Activated CD4-positive, alpha-beta T cell treated with anti-CD3 and anti-CD28 coated beads, Interleukin-2, amount 10 ng/mL, durations not matched to agents 7 days and 5 days (primary cell): ENCODE measurements at regions not wholly inside any gene's neighbourhood (a gene's known extent, or its start where the extent isn't known, plus 50 kb on each side); places are given as distances from the start of the nearest gene placed in this dataset. TPM values are rescaled to one million over a fixed set of nuclear protein-coding genes. Genes with fewer than 3 reads are reported as not detected.

ENCODE experiments used
- CTCF ChIA-PET: fragments of 350-600 bp; sonication (Branson Sonifier 250); formaldehyde crosslinking; loops from one replicate; lab custom pipeline; 2021; ENCODE audit warnings: antibody characterized with exemption; lab: Charles Lee
- POLR2A ChIA-PET: fragments of 350-600 bp; sonication (Branson Sonifier 250); formaldehyde crosslinking; loops from one replicate; lab custom pipeline; 2021; ENCODE audit warnings: antibody characterized with exemption; lab: Charles Lee
- DNase-seq: peaks from one replicate; pipeline ENCODE4 v3.0.0-alpha.2; 2020
- H3K27ac Mint-ChIP-seq: one replicate; pipeline ENCODE4 v1.8.0; 2021; ENCODE audit warnings: mild to moderate bottlenecking, moderate library complexity, mixed read lengths
- H3K27me3 Mint-ChIP-seq: one replicate; pipeline ENCODE4 v1.8.0; 2021; ENCODE audit warnings: mixed read lengths
- H3K36me3 Mint-ChIP-seq: one replicate; pipeline ENCODE4 v1.8.0; 2021; ENCODE audit warnings: low read depth, mixed read lengths
- H3K4me1 Mint-ChIP-seq: one replicate; pipeline ENCODE4 v1.8.0; 2021; ENCODE audit warnings: mixed read lengths
- H3K4me3 Mint-ChIP-seq: one replicate; pipeline ENCODE4 v1.8.0; 2021; ENCODE audit warnings: mild to moderate bottlenecking, moderate library complexity, mixed read lengths
- H3K9me3 Mint-ChIP-seq: one replicate; pipeline ENCODE4 v1.8.0; 2021; ENCODE audit warnings: mixed read lengths
- microRNA-seq: library from miRNA; unstranded; fragments of <30 nt; microRNA quantifications from one replicate; pipeline ENCODE4 v1.2.0, GENCODE V29; 2021; ENCODE audit warnings: borderline microRNAs expressed, borderline replicate concordance

DNA sequence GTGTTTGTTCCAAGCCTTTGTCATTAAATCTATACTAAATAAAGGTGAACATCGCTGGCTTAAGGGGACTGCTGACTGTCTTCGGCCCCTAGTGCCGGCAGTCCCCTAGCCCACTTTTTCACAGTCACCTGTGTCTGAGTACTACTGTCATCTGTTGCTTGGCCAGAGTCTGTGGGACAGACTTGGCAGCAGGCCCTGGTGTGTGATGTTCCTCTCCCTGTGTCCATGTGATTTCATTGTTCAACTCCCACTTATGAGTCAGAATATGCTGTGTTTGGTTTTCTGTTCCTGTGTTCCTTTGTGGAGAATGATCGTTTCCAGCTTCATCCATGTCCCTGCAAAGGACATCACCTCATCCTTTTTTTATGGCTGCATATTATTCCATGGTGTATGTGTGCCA, 133.4 kb downstream of the HAO1 start:
- Mint-ChIP-seq H3K4me3 (no peak overlapping the region), H3K27me3 (peaks cover 3% of the 10 kb centered on the region), H3K36me3 (no peaks in the 10 kb centered on the region), H3K4me1 (no peaks in the 10 kb centered on the region), H3K9me3 (peaks cover 2% of the 10 kb centered on the region), H3K27ac (no peak overlapping the region)
- no peak for DNase-seq
- CTCF ChIA-PET = no interaction called here
- POLR2A ChIA-PET = no interaction called here

DNA sequence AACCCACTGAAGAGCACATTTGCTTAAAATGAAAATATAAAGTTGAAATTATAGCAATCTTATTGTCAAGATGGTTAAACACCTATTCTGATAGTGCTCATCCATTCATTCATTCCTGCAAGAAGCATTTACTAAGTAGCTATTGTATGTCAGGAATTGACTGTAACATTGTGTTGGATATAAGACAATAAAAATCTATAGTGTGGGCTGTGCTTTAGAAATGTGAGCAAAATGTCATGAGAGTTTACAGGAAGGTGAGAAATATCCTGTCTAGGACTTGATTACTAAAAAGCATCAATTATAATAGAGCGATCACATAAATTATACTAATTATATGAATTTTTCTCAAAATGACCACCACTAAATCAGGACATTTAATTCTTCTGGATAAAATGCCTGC, 123.0 kb downstream of the HAO1 start:
- no peak for DNase-seq
- Mint-ChIP-seq H3K36me3 (no peaks in the 10 kb centered on the region), H3K27ac (no peak overlapping the region), H3K9me3 (peaks cover 3% of the 10 kb centered on the region), H3K4me3 (no peak overlapping the region), H3K4me1 (no peaks in the 10 kb centered on the region), H3K27me3 (no peaks in the 10 kb centered on the region)
- ChIA-PET POLR2A (no interaction called here), CTCF (no interaction called here)

GRCh38 chr20:7818477-7818876, 121.8 kb downstream of the HAO1 start:
- H3K27ac Mint-ChIP-seq = no peak overlapping the region
- CTCF ChIA-PET = no interaction called here
- no peaks in the 10 kb centered on the region for H3K4me1 Mint-ChIP-seq

GRCh38 chr20:7820897-7821296, 119.4 kb downstream of the HAO1 start:
- CTCF ChIA-PET = no interaction called here
- no peaks in the 10 kb centered on the region for H3K4me1 Mint-ChIP-seq

More at GRCh38 chr20:7818477-7818876, 121.8 kb downstream of the HAO1 start:
- no peaks in the 10 kb centered on the region for H3K36me3 Mint-ChIP-seq
- H3K4me3 Mint-ChIP-seq = no peak overlapping the region
- no peak for DNase-seq
- peaks cover 3% of the 10 kb centered on the region for H3K9me3 Mint-ChIP-seq
- POLR2A ChIA-PET = no interaction called here
- H3K27me3 Mint-ChIP-seq = no peaks in the 10 kb centered on the region

GRCh38 chr20:7822772-7823171, 117.5 kb downstream of the HAO1 start:
- Mint-ChIP-seq H3K4me3 (no peak overlapping the region), H3K9me3 (peaks cover 3% of the 10 kb centered on the region), H3K27me3 (no peaks in the 10 kb centered on the region), H3K4me1 (no peaks in the 10 kb centered on the region), H3K27ac (no peak overlapping the region), H3K36me3 (no peaks in the 10 kb centered on the region)
- POLR2A ChIA-PET = no interaction called here
- CTCF ChIA-PET = no interaction called here
- DNase-seq = no peak

More at GRCh38 chr20:7820897-7821296, 119.4 kb downstream of the HAO1 start:
- no peak for DNase-seq
- no peak overlapping the region for H3K27ac Mint-ChIP-seq
- POLR2A ChIA-PET = no interaction called here
- H3K27me3 Mint-ChIP-seq = no peaks in the 10 kb centered on the region
- no peaks in the 10 kb centered on the region for H3K36me3 Mint-ChIP-seq
- H3K9me3 Mint-ChIP-seq = peaks cover 3% of the 10 kb centered on the region
- no peak overlapping the region for H3K4me3 Mint-ChIP-seq

- Mint-ChIP-seq H3K36me3 (no peaks in the 10 kb centered on the region), H3K27ac (no peak overlapping the region), H3K4me1 (no peaks in the 10 kb centered on the region), H3K4me3 (no peak overlapping the region), H3K27me3 (no peaks in the 10 kb centered on the region), H3K9me3 (peaks cover 1% of the 10 kb centered on the region)
- ChIA-PET CTCF (no interaction called here), POLR2A (no interaction called here)
- no peak for DNase-seq
These were observed 111.8 kb downstream of the HAO1 start for GRCh38 chr20:7828437-7828836.

DNA sequence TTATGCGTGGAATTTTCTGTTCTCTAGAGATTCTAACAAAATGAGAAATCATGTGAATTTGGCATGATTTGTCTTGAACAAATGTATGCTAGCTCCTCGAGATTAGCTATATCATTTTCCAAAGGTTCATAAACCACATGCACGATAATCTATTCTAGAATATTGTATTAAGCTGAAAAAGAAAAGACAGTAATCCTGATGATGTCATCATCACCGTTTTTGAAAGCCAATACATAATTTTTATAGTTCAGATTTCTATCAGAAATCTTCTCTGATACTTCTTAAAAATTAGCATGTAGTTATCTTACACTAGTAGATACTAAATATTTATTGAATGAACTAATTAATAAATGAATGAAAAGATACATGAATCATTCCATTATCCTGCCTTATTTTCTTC, 111.2 kb downstream of the HAO1 start:
- no peaks in the 10 kb centered on the region for H3K27me3 Mint-ChIP-seq
- H3K36me3 Mint-ChIP-seq = no peaks in the 10 kb centered on the region
- DNase-seq = no peak
- ChIA-PET POLR2A (no interaction called here), CTCF (no interaction called here)
- no peaks in the 10 kb centered on the region for H3K4me1 Mint-ChIP-seq
- peaks cover 3% of the 10 kb centered on the region for H3K9me3 Mint-ChIP-seq
- no peak overlapping the region for H3K27ac Mint-ChIP-seq
- no peak overlapping the region for H3K4me3 Mint-ChIP-seq

GRCh38 chr20:7829776-7830175, 110.5 kb downstream of the HAO1 start:
- Mint-ChIP-seq H3K27ac (no peak overlapping the region), H3K4me3 (no peak overlapping the region), H3K4me1 (no peaks in the 10 kb centered on the region), H3K27me3 (no peaks in the 10 kb centered on the region), H3K36me3 (no peaks in the 10 kb centered on the region), H3K9me3 (peaks cover 7% of the 10 kb centered on the region)
- CTCF ChIA-PET = no interaction called here
- DNase-seq = no peak
- POLR2A ChIA-PET = no interaction called here

Small RNA genes lying in the stretch of these regions (microRNA-seq; reads per million reads assigned to microRNA genes)
- not detected for gene MIR8062
